ENCODE measurements at regions not wholly inside any gene's neighbourhood (a gene's known extent, or its start where the extent isn't known, plus 50 kb on each side); places are given as distances from the start of the nearest gene placed in this dataset.
A peak's percentile ranks its signal among the peaks of the same experiment; 100 is the strongest.

GRCh38 chr14:76963372-76963771 is 65.1 kb downstream of the IRF2BPL start:
- no peak for TF ChIP-seq CTCF (IDR thresholded peaks at IDR 0.05)
- peak; percentile 46 for DNase-seq
- H3K4me3 ChIP-seq = no peak overlapping the region
- intact Hi-C loops (cut with DNase I) = no loop called here
- no peaks in the 10 kb centered on the region for H3K36me3 ChIP-seq
- H3K4me1 ChIP-seq = peaks cover 16% of the 10 kb centered on the region
- no peaks in the 10 kb centered on the region for H3K27me3 ChIP-seq
- H3K9ac ChIP-seq (ENCODE audit: low read depth in 2 of 2, low read length in 2 of 2) = no peak overlapping the region
- H3K9me3 ChIP-seq = no peaks in the 10 kb centered on the region
- H3K27ac ChIP-seq = no peak overlapping the region

GRCh38 chr14:76962303-76962660 is 66.2 kb downstream of the IRF2BPL start:
- peak overlapping the region; percentile 17 for H3K4me3 ChIP-seq
- H3K4me1 ChIP-seq = peaks cover 16% of the 10 kb centered on the region
- no peak for DNase-seq
- no peaks in the 10 kb centered on the region for H3K27me3 ChIP-seq
- H3K27ac ChIP-seq = peak overlapping the region; percentile 82
- intact Hi-C loops (cut with DNase I) = no loop called here
- H3K9me3 ChIP-seq = no peaks in the 10 kb centered on the region
- no peaks in the 10 kb centered on the region for H3K36me3 ChIP-seq
- H3K9ac ChIP-seq (ENCODE audit: low read depth in 2 of 2, low read length in 2 of 2) = peak overlapping the region in 1 of 2 donors; percentile 90
- TF ChIP-seq CTCF (IDR thresholded peaks at IDR 0.05) = no peak

- H3K9me3 ChIP-seq = no peaks in the 10 kb centered on the region
- H3K9ac ChIP-seq (ENCODE audit: low read depth in 2 of 2, low read length in 2 of 2) = peak overlapping the region; percentile 82 to 90
- H3K4me1 ChIP-seq = peaks cover 16% of the 10 kb centered on the region
- intact Hi-C loops (cut with DNase I) = no loop called here
- no peaks in the 10 kb centered on the region for H3K27me3 ChIP-seq
- peak overlapping the region; percentile 17 for H3K4me3 ChIP-seq
- H3K27ac ChIP-seq = peak overlapping the region; percentile 82
- no peaks in the 10 kb centered on the region for H3K36me3 ChIP-seq
- TF ChIP-seq CTCF (IDR thresholded peaks at IDR 0.05) = no peak
- peak; percentile 91 for DNase-seq
Observed at GRCh38 chr14:76961631-76962302, 66.7 kb downstream of the IRF2BPL start.

- H3K9ac ChIP-seq (ENCODE audit: low read depth in 2 of 2, low read length in 2 of 2) = no peak overlapping the region
- H3K9me3 ChIP-seq = no peaks in the 10 kb centered on the region
- TF ChIP-seq CTCF (IDR thresholded peaks at IDR 0.05) = no peak
- no peaks in the 10 kb centered on the region for H3K27me3 ChIP-seq
- intact Hi-C loops (cut with DNase I) = loop anchor here (5.0 kb wide), 2 partner anchors 42 to 68 kb away; partner anchors contain the start of gene IRF2BPL
- peak overlapping the region; percentile 9 for H3K27ac ChIP-seq
- peaks cover 9% of the 10 kb centered on the region for H3K4me1 ChIP-seq
- no peak overlapping the region for H3K4me3 ChIP-seq
- DNase-seq = no peak
- H3K36me3 ChIP-seq = no peaks in the 10 kb centered on the region
Observed at GRCh38 chr14:76958980-76959710, 69.4 kb downstream of the IRF2BPL start.

GRCh38 chr14:76958020-76958979 is 70.2 kb downstream of the IRF2BPL start:
- peak overlapping the region; percentile 9 for H3K27ac ChIP-seq
- no peaks in the 10 kb centered on the region for H3K9me3 ChIP-seq
- no peaks in the 10 kb centered on the region for H3K36me3 ChIP-seq
- no peak for TF ChIP-seq CTCF (IDR thresholded peaks at IDR 0.05)
- H3K4me3 ChIP-seq = no peak overlapping the region
- intact Hi-C loops (cut with DNase I) = loop anchor here (5.0 kb wide), 2 partner anchors 41 to 69 kb away; partner anchors contain the start of gene IRF2BPL
- no peak overlapping the region for H3K9ac ChIP-seq (ENCODE audit: low read depth in 2 of 2, low read length in 2 of 2)
- H3K4me1 ChIP-seq = peaks cover 9% of the 10 kb centered on the region
- DNase-seq = no peak
- H3K27me3 ChIP-seq = no peaks in the 10 kb centered on the region
